Pancreas (tissue), 10 donors: ENCODE measurements at regions not wholly inside any gene's neighbourhood (a gene's known extent, or its start where the extent isn't known, plus 50 kb on each side); places are given as distances from the start of the nearest gene placed in this dataset.

ENCODE experiments used
- ATAC-seq, 4 donors: fragments of 200-7000 bp; cut with Tn5 transposase; one replicate each; pipeline versions ENCODE4 v1.8.0 to v1.9.1; 2020; ENCODE audit warnings: mild to moderate bottlenecking in 4 of 4, moderate library complexity in 4 of 4
- DNase-seq, 6 donors: peaks; one replicate each; pipeline ENCODE4 v3.0.0-alpha.2; 2020
- FAIRE-seq: peaks from 2 replicates; lab custom pipeline; 2012; peaks lifted over from hg19 to GRCh38; lab: Jason Lieb, UNC
- H3K27ac ChIP-seq, 4 donors: fragments of 200-600 bp; sonication (generic); 1 replicate in 3 of 4; 2 replicates in 1 of 4; pipeline versions ENCODE4 v1.5.0 to v1.8.0; 2020
- H3K27me3 ChIP-seq, 4 donors: fragments of 200-600 bp; one replicate each; pipeline ENCODE4 v1.8.0; 2021
- H3K36me3 ChIP-seq, 3 donors: fragments of 200-600 bp; sonication (generic) in 1 of 3; one replicate each; pipeline versions ENCODE4 v1.5.0 to v1.8.0; 2020 to 2021
- H3K4me1 ChIP-seq, 3 donors: fragments of 200-600 bp; one replicate each; pipeline ENCODE4 v1.8.0; 2021
- H3K4me3 ChIP-seq, 4 donors: fragments of 200-600 bp; sonication (generic) in 2 of 4; one replicate each; pipeline versions ENCODE4 v1.5.0 to v1.8.0; 2020 to 2021
- H3K9me3 ChIP-seq, 4 donors: fragments of 200-600 bp; one replicate each; pipeline ENCODE4 v1.8.0; 2021
- WGBS, 2 donors: extraction: QIAGEN DNeasy Blood & Tissue Kit; methylation state at CpG; one replicate each; pipeline ENCODE4 v1.1.7; 2013; 5-methylcytosine and 5-hydroxymethylcytosine counted together
- intact Hi-C, 3 donors: fragments of 100-400 bp; cut with DNase I; formaldehyde crosslinking; loops; one replicate each; pipeline versions ENCODE4 v1.11.1 to v1.14.2; 2022
- TF ChIP-seq, protein P1 (sequence below), 4 donors: fragments of 200-600 bp; sonication (generic) in 3 of 4; IDR thresholded peaks; one replicate each; pipeline versions ENCODE4 v1.5.0 to v1.8.0; 2021; ENCODE audit warnings: antibody characterized with exemption in 4 of 4
- donor health status: healthy with polysubstance abuse.
- donor health status: DM: no; HTN: no; CAD: no; lungs with moderate emphysema.
- donor health status: DM: no; HTN: no; CAD: no.
- donor health status: control.
- donor health status: control.
- donor health status: Bipolar disorder and iron deficiency.
- donor health status: DM: yes; HTN: yes; CAD: no.
- donor health status: DM: no; HTN: no; CAD: no.
- donor health status: DM: no; HTN: no; CAD: no.
- donor health status: DM: yes; HTN: yes; CAD: no.

DNA sequence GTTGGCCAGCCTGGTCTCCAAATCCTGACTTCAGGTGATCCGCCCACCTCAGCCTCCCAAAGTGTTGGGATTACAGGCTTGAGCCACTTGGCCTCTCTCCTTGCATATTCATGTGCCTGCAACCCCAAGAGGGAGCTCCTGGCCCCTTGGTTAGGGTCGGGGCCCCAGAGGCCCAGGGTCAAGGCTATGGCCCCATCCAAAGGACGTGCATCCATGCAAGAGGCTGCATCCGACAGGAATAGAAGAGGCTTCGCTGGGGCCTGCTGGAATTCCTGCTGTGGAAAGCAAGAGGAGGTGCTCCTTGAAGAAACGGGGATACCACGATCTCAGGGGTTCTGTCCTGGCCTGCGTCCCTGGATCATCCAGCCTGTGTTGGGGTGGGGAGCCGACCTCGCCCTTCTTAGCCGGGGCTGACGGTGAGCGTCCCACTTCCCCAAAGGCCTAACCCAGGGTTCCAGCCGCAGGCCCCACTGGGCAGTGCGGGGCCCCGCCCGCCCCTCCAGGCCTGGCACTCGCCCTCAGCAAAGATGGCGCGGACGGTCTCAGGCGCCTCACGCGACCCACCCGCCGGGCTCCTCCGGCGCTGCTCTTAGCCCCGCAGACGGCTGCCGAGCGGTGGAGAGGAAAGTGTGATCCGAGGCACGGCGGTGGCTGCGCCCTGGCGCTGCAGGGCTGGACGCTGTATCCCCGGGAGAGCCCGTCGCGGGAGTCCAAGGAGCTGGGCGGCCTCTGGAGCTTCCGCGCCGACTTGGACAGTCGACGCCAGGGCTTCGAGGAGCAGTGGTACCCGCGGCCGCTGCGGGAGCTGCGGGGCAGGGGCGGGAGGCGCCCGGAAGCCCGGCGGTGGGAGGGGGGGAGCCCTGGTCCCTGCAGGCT is 54.7 kb downstream of the ZNF727 start:
- no peaks in the 10 kb centered on the region for H3K36me3 ChIP-seq
- H3K4me3 ChIP-seq = no peak overlapping the region
- intact Hi-C loops = no loop called here
- ATAC-seq = no peak
- FAIRE-seq = no peak
- TF ChIP-seq, protein P1, sequence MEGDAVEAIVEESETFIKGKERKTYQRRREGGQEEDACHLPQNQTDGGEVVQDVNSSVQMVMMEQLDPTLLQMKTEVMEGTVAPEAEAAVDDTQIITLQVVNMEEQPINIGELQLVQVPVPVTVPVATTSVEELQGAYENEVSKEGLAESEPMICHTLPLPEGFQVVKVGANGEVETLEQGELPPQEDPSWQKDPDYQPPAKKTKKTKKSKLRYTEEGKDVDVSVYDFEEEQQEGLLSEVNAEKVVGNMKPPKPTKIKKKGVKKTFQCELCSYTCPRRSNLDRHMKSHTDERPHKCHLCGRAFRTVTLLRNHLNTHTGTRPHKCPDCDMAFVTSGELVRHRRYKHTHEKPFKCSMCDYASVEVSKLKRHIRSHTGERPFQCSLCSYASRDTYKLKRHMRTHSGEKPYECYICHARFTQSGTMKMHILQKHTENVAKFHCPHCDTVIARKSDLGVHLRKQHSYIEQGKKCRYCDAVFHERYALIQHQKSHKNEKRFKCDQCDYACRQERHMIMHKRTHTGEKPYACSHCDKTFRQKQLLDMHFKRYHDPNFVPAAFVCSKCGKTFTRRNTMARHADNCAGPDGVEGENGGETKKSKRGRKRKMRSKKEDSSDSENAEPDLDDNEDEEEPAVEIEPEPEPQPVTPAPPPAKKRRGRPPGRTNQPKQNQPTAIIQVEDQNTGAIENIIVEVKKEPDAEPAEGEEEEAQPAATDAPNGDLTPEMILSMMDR (IDR thresholded peaks at IDR 0.05) = no peak
- H3K9me3 ChIP-seq = no peaks in the 10 kb centered on the region
- 25 to 27% methylated on average over 58 to 59 of the region's 59 CpGs for WGBS, 2 donors
- H3K4me1 ChIP-seq = no peaks in the 10 kb centered on the region
- peak in 2 of 6 donors; percentile 48 to 60 for DNase-seq
- no peak overlapping the region for H3K27ac ChIP-seq
- no peaks in the 10 kb centered on the region for H3K27me3 ChIP-seq

DNA sequence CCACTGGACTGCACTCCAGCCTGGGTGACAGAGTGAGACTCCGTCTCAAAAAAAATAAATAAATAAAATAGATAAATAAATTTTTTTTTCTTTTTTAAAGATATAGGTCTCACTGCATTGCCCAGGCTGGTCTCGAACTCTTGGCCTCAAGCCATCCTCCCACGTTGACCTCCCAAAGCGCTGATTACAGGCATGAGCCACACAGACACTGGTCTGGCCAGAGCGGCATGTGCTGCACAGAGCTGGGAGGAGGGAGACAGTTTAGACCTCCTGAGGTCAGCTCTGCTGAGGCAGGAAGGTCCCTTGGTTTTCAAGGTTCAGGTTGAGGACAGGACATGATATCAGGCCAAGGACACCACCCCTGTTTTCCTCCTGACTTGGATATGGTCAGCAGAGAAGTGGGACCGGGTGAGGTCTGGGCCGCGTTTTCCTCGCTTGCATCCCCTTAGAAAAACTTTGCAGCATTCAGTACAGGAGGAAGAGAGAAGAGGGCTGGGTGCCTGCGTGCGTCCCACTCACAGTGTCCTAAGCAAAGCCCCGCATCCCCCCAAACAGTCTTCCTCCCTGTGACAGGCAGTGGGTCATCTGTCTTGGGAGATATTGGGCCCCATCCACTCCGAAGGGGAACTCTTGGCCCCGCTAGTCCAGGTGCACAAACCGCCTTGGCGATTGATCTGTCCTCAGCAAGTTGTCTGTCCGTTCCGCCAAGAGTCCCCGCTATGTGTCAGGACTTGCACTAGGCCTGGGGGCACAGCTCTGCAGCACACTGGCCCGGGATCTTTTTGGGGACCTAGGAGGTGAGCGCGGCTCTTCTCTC is 56.1 kb downstream of the ZNF727 start:
- no peak overlapping the region for H3K4me3 ChIP-seq
- H3K9me3 ChIP-seq = no peaks in the 10 kb centered on the region
- WGBS, 2 donors = 81 to 88% methylated on average over 22 of the region's 22 CpGs
- no peak for FAIRE-seq
- ATAC-seq = no peak
- H3K4me1 ChIP-seq = no peaks in the 10 kb centered on the region
- no peaks in the 10 kb centered on the region for H3K27me3 ChIP-seq
- intact Hi-C loops = no loop called here
- H3K27ac ChIP-seq = no peak overlapping the region
- peak in 1 of 6 donors; percentile 18 for DNase-seq
- no peaks in the 10 kb centered on the region for H3K36me3 ChIP-seq
- TF ChIP-seq, protein P1 (IDR thresholded peaks at IDR 0.05) = no peak

DNA sequence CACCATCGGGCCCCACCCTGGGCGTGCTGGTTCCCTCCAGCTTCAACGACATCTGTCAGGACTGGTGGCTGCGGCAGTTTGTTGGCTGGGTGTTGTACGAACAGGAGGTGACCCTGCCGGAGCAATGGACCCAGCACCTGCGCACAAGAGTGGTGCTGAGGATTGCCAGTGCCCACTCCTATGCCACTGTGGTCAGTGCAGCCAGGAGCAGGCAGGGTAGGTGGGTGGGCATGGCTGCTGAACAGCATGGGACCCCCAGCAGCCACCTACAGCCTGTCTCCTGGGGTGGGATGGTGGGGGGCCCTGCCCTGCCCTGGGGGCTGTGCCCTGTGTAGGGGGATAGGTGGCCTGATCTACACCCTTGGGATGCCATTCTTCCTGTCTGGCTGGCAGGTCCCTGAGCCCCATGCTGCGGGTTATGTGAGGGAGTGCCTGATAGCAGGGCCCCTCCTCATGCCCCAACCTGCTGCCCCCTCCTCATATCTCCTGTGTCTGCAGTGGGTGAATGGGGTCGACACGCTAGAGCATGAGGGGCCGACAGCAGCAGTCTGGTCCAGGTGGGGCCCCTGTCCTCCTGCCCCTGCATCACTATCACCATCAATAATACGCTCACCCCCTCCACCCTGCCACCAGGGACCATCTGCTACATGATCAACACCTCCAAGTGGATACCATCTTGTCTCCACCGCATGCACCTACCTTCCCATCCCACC is 56.9 kb downstream of the ZNF727 start:
- WGBS, 2 donors = 76% methylated on average over 13 of the region's 13 CpGs
- Histone ChIP-seq H3K36me3 (no peaks in the 10 kb centered on the region), H3K4me1 (no peaks in the 10 kb centered on the region), H3K27me3 (no peaks in the 10 kb centered on the region), H3K27ac (no peak overlapping the region), H3K4me3 (no peak overlapping the region), H3K9me3 (no peaks in the 10 kb centered on the region)
- intact Hi-C loops = no loop called here
- DNase-seq (peak in 2 of 6 donors; percentile 37 to 47), FAIRE-seq (no peak), ATAC-seq (no peak)
- TF ChIP-seq, protein P1 (IDR thresholded peaks at IDR 0.05) = no peak

DNA sequence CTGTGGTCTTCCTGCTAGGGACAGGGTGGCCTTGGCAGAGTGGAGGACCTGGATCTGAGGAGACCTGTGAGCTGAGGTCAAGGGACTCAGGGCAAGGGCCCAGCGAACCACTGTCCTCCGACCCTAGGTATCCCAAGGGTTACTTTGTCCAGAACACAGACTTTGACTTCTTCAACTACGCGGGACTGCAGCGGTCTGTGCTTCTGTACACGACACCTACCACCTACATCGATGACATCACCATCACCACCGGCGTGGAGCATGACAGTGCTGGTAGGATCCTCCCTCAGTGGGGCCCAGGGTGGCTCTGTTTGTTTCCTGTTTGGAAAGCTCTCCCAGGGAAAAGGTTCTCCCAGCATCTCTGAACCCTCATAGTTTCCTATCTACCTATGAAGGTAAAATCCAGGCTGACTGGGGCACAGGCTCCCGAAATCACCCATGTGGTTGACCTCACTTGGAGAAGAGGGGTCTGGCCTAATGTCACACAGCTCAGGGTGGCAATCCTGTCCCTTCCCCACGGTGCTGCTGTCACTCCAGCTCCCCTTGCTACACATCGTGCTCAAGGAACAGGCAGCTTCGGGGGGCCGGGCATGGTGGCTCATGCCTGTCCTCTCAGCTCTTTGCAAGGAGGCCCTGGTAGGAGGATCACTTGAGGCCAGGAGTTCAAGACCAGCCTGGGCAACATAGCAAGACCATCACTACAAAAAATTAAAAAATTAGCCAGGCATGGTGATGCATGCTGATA is 57.6 kb downstream of the ZNF727 start:
- Histone ChIP-seq H3K27me3 (no peaks in the 10 kb centered on the region), H3K36me3 (no peaks in the 10 kb centered on the region), H3K27ac (no peak overlapping the region), H3K4me3 (no peak overlapping the region), H3K9me3 (no peaks in the 10 kb centered on the region), H3K4me1 (no peaks in the 10 kb centered on the region)
- ATAC-seq = no peak
- DNase-seq = peak in 1 of 6 donors; percentile 27
- 68 to 74% methylated on average over 14 of the region's 14 CpGs for WGBS, 2 donors
- FAIRE-seq = no peak
- TF ChIP-seq, protein P1 (IDR thresholded peaks at IDR 0.05) = no peak
- intact Hi-C loops = no loop called here
